Fibroblast of skin of scalp (primary cell): ENCODE measurements at regions not wholly inside any gene's neighbourhood (a gene's known extent, or its start where the extent isn't known, plus 50 kb on each side); places are given as distances from the start of the nearest gene placed in this dataset.
A peak's percentile ranks its signal among the peaks of the same experiment; 100 is the strongest.
"Not testable (repeated sequence)": the region's sequence is repeated elsewhere in the genome, so short reads cannot be mapped to it uniquely, and the experiment has no call there.

Experiments
- DNase-seq: peaks from one replicate; pipeline ENCODE4 v3.0.0-alpha.2; 2013

DNA sequence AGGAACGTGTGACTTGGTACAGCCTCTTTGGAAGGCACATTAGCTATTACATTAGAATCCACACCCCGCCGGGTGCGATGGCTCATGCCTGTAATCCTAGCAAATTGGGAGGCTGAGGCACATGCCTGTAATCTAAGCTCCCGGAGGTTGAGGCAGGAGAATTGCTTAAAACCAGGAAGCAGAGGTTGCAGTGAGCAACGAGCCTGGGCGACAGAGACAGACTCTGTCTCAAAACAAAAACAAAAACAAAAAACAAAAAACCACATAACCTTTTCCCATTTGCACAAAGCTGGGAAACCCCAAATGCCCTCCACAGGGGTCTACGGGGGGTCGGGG is 82.7 kb upstream of the METTL9 start:
- not testable (repeated sequence) for DNase-seq

DNA sequence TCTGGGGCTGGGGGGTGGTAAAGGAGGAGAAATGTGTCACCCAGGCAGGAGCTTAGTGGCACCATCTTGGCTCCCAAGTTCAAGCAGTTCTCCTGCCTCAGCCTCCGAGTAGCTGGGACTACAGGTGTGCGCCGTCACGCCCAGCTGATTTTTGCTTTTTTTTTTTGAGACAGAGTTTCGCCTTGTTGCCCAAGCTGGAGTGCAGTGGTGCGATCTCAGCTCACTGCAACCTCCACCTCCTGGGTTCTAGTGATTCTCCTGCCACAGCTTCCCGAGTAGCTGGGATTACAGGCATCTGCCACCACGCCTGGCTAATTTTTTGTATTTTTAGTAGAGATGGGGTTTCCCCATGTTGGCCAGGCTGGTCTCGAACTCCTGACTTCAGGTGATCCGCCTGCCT is 82.1 kb upstream of the METTL9 start:
- DNase-seq: not testable (repeated sequence)

DNA sequence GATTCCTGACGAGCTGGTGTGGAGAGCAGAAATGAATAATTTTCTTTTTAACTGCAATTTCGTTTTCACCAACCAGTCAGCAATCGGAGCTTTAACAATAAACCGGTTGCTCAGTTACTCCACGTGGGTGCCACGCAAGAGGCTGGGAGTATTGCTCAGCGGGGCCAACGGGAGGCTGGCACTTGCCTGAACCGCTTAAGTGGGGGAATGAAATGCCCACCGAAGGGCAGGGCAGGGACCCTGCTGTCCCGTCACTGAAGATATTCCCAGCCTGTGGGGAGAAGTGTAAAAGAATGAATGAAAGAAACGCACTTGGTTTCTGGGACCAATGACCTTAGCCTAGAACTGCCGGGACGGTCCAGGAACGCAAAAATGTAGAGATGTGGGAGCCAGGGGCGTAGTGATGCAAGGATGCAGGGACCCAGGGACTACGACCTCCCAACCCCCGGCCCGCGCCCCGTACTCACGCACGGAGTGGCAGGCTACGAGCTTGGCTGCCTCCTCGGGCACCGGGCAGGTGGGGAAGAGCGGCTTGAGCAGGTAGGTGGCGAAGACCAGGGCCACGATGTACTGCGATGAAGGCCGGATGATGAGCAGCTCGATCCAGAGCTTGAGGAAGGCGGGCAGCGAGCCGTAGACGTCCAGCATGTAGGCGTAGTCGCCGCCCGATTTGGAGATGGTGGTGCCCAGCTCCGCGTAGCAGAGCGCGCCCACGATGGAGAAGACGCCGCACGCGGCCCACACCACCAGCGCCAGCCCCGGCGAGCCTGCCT is 79.8 kb upstream of the METTL9 start:
- not testable (repeated sequence) for DNase-seq

DNA sequence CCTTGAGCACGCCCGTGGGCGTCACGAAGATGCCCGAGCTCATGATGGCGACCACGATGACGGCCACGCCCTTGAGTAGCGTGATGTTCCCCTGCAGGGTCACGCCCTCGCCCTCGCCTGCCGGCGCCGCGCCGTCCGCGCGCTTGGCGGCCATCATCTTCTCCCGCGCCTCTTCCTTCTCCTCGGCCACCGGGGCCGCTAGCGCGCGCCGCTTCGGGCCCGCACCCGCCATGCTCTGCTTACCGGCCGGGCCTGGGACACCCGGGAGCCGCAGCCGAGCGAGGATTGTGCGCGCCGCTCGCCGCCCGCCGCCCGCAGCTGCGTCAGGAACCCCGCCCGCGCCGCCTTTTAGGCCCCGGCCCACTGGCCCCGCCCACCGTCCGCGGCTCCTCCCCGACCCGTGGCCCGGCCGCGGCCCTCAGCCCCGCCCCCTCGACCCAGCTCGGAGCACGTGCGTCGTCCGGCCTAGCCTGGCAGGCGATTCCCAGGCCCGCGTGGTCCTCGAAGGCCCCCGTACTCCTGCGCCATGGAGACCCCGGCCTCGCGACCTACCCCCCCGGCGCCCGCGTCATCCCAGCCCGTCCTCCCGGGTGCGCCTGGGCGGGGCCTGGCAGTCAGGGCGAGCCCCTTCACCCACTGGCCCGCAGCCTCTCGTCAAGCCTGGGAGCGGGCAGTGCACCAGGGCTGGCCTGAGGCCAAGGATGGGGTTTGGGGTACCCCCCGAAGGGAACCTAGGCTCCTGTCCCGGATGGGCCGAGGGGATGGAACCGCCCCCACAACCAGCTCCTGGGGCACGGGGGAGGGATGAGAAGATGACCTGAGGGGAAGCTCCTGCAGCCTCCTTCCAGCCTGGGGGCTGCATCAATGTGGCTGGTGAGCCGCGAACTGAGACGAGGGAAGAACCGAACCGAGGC is 79.0 kb upstream of the METTL9 start:
- DNase-seq: peak; percentile 96

DNA sequence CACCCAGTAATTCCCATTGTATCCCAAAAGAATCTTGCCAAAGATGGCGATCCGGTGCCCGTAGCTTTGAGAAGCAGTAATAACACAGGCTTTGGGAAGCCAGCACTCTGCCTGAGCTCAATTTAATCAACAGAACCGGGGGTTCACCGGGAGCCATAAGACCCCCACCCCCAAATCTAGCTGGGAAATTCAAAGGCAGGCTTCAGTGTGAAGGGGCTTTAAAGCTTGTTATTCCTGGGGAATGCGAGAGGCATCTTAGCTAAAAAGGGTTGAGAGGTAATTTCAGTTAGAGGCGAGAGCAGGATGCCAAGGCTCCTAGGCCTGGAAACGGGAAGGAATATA is 78.4 kb upstream of the METTL9 start:
- not testable (repeated sequence) for DNase-seq

DNA sequence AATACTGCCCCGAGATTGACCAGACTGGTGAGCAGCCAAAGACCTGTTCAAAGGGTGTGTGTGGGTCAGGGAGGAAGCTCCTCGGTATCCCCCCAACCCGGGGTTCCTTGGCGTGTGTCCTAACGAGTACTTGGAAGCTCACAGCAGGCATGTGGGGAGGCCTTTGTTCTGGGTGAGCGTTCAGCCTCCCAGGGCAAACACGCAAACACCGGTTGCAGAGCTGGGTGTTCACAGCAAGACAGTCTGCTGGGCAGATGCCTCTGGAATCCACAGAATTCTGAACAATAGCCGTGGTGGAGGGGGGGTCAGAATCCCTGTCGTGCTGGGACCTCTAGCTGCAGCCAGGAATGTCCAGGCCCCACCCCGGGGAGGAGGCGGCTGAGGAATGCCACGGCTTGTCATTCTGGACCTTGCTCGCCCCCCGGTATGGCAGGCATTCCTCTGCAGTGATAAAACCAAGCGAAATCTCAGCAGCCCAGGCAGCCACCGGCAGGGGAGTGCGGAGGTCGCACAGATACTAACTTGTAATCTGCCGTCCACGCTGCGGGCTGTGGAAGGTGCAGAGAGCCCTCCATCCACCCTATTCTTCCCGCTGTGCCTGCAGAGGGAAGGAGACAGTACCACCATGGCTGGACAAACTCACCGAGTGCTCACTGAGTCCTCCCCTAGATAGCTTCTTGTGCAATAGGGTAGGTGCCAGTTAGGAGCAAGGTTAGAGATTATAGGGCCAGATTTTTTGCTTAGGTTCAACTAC is 77.8 kb upstream of the METTL9 start:
- peak; percentile 91 for DNase-seq

DNA sequence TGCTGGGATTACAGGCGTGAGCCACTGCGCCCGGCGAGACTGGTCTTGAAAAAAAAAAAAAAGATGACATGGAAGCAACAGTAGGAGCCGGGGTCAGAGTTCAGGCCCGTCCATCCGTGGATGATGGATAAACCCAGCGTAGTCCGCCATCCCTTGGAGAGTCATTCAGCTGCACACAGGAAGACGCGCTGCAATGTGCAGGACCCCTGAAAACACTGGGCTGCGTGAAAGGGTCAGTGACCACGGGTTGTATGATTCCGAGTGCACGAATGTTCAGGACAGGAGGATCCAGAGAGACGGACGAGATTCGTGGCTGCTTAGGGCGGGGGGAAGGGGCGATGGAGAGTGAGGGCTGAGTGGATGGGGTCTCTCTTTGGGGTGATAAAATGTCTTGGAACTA is 76.5 kb upstream of the METTL9 start:
- DNase-seq: not testable (repeated sequence)

DNA sequence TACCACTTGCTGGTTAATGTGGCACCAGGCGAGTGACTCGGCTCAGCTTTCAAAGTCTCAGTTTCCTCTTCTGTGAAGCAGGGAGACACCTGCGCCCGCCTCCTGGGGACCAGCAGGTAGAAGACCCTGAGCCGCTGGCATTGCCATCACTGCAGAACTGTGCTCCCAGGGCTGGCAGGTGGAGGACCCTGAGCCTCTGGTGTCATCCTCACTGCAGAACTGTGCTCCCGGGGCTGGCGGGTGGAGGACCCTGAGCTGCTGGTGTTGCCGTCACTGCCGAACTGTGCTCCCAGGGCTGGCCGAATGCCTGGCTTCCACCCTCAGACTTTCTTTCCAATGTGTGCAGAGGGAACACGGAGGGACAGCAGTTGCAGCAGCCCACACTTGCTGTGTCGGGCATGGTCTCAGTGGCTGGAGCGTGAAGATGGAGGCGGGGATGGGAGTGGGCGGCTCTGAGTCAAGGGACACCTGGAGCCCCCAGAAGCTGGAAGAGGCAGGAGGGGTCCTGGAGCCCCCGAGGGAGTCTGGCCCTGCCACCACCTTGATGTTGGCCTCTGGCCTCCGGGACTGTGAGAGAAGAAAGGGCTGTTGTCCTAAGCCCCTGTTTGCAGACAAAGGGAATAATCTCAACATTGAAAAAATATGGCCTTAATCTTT is 75.8 kb upstream of the METTL9 start:
- no peak for DNase-seq

DNA sequence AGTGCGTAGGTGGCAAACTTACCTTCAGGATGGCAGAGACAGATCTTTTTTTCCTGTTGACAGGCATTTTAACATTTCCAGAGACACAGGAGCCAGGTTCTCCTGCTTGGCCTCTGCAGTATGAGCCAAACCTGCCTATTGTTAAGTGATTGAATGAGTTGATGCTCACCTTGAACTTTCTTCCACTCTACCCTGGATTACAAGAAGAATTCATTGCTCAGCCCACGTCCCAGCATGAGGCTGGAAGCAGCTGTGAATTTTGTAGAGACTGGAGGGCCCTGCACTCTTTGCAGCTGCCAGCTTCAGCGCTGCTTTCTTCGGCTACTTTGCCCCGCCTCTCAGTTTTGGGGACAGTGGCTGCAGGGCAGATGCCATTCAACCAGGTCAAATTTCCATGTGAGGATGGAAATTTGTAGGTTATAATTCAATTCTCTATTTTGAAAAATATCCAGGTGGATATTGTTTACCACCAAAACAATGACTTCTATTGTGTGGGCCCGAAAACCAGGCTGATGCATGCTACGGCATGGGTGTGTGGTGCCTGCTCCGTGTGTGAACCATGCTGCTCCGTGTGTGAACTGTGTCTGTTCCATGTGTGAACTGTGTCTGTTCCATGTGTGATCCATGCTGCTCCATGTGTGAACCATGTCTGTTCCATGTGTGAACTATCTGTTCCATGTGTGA is 75.2 kb upstream of the METTL9 start:
- DNase-seq: no peak

DNA sequence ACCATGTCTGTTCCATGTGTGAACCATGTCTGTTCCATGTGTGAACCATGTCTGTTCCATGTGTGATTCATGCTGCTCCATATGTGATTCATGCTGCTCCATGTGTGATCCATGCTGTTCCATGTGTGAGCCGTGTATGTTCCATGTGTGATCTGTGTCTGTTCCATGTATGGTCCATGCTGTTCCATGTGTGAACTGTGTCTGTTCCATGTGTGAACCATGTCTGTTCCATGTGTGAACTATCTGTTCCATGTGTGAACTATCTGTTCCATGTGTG is 74.7 kb upstream of the METTL9 start:
- not testable (repeated sequence) for DNase-seq

DNA sequence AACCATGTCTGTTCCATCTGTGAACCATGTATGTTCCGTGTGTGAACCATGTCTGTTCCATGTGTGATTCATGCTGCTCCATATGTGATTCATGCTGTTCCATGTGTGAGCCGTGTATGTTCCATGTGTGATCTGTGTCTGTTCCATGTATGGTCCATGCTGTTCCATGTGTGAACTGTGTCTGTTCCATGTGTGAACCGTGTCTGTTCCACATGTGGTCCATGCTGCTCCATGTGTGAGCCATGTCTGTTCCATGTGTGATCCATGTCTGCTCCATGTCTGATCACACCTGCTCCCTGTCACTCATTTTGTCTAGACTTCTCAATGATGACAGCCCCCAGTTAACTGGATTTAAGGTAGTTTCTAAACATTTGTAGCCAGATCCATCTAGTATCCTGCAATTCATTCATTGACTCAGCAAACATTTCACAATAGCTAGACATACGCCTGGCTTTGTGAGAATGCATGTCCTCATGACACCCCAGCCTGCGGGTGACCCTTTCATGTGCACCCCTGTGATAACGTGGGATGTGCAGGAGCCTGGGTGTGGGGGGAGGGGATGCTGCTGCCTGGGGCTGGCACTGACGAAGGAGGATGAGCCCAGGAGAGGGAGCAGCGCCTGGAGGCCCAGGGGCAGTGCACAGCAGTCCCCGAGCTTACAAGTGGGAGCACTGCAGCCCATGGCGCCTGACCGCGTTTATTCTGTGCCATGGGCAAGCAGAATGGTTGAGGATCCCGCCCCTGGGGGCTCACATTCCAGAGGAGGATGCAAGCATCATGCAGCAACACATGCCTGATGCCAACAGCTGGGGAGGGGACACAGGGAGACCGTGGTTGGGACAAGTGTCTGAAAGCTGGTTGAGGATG is 74.1 kb upstream of the METTL9 start:
- DNase-seq: peak; percentile 30

DNA sequence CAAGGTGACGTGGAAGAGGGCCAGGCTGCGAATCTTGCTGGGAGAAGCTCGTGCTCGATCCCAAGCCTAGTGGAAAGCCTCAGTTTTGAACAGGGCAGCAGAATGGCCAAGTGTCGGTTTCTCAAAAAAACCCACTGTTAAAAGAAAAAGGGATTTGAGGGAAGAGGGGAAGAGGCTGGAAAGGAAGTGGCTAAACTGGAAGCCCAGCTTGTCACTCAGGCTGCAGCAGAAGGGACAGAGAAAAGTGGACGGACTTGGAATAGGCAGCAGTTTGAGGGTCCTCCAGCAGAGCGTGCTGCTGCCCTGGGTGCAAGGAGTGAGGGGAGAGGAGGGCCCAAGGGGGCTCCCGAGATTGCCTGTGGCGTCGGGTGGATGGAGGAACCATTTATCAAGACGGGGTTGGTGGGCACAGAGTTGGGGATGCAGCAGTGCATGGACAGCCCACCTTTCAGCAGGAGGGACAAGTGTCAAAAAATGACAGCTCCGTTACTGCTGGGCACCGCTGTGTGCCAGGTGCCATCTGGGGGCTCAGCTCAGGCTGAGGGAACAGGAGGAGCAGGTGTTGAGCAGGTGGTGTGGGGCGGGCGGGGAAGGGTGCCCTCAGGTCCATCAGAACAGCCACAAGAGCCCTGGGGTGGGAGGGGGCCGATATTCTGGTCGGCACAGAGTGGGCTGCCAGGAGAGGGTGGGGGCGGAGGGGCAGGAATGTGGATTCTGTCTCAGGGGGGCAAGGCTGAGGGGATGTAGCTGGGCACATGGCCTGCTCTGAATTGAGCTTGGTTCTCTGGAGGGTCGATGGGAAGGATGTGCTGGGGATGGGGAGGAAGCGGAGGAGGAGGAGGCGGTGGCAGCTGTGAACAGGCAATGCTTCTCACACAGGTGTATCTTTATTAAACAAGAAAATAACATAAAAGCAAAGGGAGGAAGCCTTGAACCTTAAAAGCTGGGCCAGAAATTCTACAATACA is 73.1 kb upstream of the METTL9 start:
- not testable (repeated sequence) for DNase-seq

DNA sequence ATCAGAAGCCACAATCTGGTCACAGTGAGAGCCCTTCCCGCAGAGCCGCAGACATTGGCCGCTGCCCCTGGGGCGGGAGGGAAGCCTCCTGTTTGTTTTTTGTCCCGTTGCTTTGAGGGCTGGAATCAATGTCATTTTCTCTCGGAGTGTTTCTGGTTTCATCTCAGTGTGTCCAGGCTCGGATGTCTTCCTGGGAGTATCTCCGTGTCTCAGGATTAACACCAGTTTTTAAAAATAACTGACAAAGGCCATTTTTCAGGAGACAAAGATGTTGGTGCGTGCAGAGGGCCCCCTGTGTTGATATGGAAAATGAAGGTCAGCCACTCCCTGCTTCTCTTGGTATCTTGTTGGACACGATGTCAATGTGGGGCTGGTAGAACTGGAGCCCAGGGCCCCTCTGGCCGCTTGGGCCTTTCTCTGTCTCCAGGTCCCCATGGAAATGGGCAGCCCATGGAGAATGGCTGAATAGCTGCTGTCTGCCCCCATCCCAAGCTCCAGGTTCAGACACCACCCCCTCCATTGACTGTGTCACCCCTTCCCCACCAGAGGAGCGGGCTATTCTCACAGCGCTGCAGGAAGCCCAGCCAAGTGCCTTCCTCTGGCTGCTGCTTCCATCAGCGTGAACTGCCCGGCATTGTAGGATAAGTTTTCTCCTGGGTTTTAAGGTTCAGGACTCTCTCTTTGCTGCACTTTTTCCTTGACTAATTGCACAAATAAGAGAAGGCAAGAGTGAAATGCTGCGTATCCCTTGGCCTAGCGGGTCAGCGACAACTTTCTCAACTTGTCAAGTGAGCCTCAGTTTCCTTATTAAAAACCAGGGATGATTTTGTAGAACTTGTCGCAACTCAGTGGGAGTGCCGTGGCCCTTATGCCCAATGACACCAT is 72.2 kb upstream of the METTL9 start:
- DNase-seq: no peak

DNA sequence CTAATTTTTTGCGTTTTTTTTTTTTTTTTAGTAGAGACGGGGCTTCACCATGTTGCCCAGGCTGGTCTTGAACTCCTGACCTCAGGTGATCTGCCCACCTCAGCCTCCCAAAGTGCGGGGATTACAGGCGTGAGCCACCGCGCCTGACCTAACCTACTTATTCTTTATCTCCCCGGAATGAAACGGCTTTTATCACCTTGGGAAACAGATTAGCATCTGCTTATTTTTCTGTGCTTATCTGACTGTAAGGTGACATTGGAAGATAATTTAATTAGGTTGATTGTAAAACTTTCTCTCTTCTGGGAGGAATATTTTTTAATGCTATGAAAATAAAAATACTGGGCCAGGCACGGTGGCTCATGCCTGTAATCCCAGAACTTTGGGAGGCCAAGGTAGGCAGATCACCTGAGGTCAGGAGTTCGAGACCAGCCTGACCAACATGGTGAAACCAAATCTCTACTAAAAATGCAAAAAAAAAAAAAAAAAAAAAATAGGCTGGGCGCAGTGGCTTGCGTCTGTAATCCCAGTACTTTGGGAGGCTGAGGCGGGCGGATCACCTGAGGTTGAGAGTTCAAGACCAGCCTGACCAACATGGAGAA is 70.2 kb upstream of the METTL9 start:
- not testable (repeated sequence) for DNase-seq

DNA sequence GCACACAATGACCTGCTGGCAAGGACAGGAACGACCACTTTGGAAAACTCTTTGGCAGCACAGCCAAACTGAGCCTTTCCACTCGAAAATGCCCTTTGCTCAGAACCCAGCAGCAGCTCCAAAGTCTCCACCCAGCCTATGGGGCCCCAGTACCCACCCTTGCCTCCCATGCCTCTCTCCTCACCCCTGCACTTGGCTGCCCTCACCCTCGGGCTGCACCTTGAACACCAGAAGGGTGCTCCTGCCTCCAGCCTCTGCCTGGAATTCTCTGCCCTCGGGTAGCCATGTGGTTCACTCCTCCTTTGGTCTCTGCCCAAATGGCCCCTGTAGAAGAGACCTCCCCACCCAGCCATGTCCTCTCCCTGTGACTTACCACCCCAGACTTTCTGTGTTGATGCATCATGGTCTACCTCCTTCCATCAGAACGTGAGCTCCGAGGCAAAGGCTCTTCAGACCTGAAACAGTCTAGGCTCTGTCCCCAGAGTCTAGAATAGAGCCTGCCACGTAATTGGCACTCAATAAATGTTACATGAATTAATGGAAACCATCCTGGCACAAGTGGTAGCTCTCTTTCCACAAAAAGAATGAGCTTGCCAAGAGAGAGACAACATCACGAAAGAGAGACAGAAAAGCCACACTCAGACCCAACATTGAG is 68.5 kb upstream of the METTL9 start:
- not testable (repeated sequence) for DNase-seq

DNA sequence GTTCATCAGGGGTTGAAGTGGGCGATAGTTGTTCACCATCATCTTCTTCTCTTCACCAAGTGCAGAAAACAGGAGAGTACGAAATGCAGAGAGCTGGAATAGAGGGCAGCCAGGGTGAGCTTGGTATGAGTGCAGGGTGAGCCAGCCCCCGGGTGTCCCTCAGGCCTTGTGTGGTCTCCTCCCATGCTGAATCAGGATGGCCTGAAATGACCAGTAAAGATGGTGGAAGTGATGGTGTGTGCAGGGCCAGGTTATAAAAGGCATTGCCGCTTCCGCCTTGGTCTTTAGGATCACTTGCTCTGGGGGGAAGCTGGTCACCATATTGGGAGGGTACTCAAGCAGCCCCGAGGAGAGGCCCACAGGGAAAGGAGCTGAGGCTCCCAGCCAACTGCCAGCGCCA is 66.4 kb upstream of the METTL9 start:
- DNase-seq: not testable (repeated sequence)

DNA sequence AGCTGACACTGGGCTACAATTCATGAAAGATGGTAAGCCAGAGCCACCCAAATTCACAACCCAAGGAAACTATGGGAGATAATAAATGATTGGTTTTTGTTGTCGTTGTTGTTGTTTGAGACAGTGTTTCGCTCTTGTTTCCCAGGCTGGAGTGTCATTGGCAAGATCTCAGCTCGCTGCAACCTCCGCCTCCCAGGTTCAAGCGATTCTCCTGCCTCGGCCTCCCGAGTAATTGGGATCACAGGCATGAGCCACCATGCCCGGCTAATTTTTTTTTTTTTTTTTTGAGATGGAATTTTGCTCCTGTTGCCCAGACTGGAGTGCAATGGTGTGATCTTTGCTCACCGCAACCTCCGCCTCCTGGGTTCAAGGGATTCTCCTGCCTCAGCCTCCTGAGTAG is 65.9 kb upstream of the METTL9 start:
- not testable (repeated sequence) for DNase-seq

DNA sequence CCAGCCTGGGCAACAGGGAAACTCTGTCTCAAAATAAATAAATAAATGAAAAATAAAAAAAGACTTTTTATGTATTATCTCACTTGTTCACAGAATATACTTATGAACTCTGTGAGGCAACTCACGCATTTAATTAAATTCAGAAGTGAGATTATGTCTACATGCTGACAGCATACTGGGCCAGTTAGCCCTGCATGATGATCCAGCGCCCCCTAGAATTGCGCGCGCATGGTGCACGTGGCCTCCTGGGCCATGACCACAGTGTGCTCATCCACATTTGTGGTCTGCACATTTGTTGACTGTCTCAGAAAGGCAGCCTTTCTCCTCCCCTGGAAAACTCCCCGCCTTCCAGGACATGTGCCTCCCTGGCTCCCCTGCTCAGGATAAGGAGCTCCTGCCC is 64.8 kb upstream of the METTL9 start:
- DNase-seq: peak; percentile 46
